GM18499 (cell line): ENCODE measurements at regions not wholly inside any gene's neighbourhood (a gene's known extent, or its start where the extent isn't known, plus 50 kb on each side); places are given as distances from the start of the nearest gene placed in this dataset.

Experiments used
- ATAC-seq: cut with Tn5 transposase; IDR thresholded peaks from one replicate; pipeline ENCODE4 v1.9.1; 2021; ENCODE audit warnings: moderate number of reproducible peaks; ENCODE audit not compliant: insufficient read depth, unreplicated experiment

- ATAC-seq, result no peak
These were observed 182.2 kb downstream of the CCDC59 start for GRCh38 chr12:82176026-82176425.

GRCh38 chr12:82174936-82175335 lies 183.3 kb downstream of the CCDC59 start:
- ATAC-seq, result no peak

- ATAC-seq, result no peak
These were observed 183.8 kb downstream of the CCDC59 start for GRCh38 chr12:82174383-82174782.

DNA sequence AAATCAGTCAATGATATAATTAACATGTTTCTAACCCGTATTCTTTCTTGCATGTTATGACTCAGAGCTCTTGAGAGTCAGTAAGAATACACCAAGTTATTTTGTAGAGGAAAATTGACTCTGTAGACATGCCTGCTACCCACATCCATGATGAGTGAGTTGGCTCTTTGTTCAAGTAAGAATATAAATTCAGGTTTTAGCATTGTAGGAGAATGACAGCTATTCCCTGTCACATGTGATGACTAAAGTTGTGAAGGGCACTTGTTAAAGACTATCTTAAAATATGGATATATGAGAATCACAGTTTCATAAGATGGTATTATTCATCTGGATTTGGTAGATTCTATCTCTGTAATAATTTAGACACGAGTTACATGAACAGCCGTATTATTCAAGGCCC lies 209.1 kb downstream of the CCDC59 start:
- no peak for ATAC-seq

DNA sequence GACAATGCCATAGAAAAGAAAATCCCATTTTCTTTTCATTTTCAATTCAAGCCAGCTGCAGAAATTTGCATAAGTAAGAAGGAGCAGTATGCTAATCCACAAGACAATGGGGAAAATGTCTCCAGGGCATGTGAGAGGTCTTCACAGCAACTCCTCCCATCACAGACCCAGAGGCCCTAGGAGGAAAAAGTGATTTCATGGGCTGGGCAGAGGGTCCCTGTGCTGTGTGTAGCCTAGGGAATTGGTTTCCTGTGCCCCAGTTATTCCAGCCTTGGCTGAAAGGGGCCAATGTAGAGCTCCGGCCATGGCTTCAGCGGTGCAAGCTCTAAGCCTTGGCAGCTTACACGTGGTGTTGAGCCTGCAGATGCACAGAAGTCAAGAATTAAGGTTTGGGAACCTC lies 211.4 kb downstream of the CCDC59 start:
- no peak for ATAC-seq

GRCh38 chr12:82144505-82144904 lies 213.7 kb downstream of the CCDC59 start:
- ATAC-seq, result no peak

DNA sequence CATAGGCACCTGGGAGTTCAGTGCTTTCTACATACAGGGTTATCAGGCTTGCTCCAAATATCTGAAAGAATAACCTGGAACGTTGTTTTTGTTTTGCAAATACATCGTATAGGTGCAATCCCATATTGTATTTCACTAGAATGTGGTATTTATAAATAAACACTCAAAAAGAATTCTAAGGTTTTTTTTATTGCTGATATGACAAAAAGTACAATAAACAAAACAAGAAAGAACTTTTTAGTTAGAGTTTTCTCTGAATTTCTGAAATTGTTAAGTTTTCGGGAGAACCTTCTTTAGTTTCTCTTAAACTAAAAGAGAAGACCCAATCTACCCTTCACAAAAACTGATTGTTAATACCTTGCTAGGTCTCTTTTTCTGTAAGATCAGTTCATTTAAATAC lies 225.8 kb downstream of the CCDC59 start:
- no peak for ATAC-seq

- no peak for ATAC-seq
These were observed 227.4 kb downstream of the CCDC59 start for GRCh38 chr12:82130762-82131161.

- no peak for ATAC-seq
These were observed 233.3 kb downstream of the CCDC59 start for GRCh38 chr12:82124711-82125380.

DNA sequence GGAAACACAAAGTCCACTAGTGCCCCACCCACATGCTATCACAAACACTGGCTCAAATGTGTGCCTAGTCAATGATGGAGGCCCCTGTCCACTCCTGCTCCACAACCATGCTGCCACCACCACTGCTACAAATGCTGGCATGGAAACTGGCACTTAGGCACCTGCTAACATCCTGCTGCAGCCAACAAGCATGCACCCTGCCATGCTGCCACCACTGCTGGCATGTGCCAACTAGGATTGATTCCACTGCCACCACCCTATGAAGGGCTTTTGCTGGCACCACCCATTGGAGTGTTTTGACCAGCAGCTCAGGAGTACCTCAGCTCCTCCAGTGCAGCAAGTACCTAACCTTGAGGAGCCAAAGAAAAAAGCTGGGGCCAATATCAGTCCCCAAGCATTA lies 236.6 kb downstream of the CCDC59 start:
- ATAC-seq, result no peak

DNA sequence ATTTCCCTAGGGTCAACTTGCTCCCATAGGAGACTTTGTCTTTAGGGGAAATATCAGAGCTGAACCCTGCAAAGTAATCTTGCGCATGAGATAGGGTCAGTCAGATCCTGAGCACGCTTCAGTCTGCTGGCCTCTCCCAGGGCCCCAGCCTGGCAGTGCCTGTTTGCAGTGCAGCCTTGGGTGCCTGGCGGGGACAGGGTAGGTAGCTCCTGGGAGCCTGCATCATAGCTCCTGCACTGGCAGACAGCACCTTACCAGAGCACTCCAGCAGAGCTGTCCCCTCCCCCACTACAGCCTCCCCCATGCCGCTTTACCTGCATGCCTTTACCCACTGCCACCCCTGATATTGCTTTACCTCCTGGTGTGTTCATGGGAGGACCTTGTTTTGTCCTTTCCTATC lies 237.3 kb downstream of the CCDC59 start:
- no peak for ATAC-seq

DNA sequence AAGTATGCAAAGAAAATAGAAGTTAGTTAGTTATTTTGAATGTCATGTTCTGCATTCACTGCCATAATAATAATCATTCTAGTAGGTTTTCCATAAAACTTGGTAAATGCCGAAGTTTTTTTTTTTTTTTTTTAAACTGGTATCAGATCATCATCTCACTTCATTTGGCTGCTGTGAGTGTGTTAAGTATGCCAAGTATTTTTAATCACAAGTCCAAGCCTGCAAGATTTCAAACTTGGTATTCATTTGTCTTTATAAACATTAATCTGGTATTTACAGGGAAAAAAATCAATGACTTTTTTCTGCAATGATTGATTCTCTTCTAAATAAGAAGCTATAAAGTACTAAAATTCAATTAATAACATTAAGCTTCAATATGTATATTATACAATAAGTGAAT lies 248.9 kb downstream of the CCDC59 start:
- ATAC-seq, result no peak

GRCh38 chr12:82108615-82109014 lies 249.6 kb downstream of the CCDC59 start:
- no peak for ATAC-seq

- no peak for ATAC-seq
These were observed 259.0 kb downstream of the CCDC59 start for GRCh38 chr12:82099216-82099615.

GRCh38 chr12:82097877-82098276 lies 260.3 kb downstream of the CCDC59 start:
- ATAC-seq, result no peak

- ATAC-seq, result no peak
These were observed 260.7 kb downstream of the CCDC59 start for GRCh38 chr12:82097438-82097837.

DNA sequence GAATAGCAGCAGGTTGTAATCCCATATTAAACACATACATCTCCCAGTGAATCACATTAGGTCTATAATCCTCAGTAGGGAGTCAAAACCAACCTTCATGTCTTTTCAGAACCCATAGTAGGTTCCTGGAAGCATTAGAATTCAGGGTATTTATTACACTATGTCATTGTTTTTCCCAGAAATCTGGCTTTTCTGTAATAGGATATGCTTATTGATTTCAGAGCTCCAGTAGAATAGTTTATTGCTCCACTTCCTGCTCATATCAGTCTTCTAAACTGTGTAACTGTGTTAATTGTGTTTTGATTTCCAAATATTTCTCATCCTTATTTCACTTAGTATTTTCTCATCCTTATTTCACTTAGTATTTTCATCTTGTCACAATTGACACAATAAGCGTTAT lies 268.0 kb downstream of the CCDC59 start:
- no peak for ATAC-seq

- no peak for ATAC-seq
These were observed 268.6 kb downstream of the CCDC59 start for GRCh38 chr12:82089369-82090121.

- ATAC-seq, result no peak
These were observed 275.7 kb downstream of the CCDC59 start for GRCh38 chr12:82082501-82082900.

- no peak for ATAC-seq
These were observed 288.2 kb downstream of the CCDC59 start for GRCh38 chr12:82069931-82070514.

DNA sequence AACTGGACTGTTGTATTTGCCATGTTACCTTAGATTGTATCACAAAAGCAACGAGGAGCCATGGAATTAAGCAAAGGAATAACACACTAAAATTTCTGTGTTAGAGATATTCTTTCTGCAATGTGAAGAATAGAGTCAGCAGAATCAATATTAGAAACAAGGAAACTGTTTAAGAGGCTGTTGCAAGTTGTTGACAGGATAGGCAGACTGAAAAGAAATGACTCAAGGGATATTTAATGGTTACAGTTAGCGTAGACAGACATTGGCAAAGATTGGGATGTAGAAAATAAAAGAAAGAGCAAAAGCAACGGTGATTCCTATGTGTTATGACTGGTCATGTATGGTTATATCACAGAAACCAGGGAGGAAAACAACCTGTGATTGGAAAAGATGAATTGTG lies 299.0 kb upstream of the PPFIA2 start:
- ATAC-seq, result no peak

DNA sequence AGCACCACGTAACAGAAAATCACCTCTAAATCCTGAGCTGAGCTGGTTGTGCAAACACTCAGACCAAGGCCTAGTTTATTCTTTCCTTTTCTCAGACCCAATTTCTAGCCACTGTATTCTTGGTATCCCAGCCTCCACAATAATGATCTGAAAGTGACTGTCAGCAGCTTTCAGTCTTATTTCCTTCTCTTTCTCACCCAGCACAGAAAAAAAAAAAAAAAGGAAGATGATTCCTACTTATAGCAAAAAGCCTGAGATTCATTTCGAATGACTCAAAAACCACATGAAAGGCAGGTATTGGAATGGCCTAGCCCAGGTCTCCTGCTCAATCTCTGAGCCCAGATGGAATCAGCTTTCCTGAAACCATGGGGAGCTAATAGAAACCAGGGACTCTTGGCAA lies 298.6 kb upstream of the PPFIA2 start:
- no peak for ATAC-seq
